SU-DHL-6 (cell line): ENCODE measurements at regions not wholly inside any gene's neighbourhood (a gene's known extent, or its start where the extent isn't known, plus 50 kb on each side); places are given as distances from the start of the nearest gene placed in this dataset.

Experiments
- H2AFZ ChIP-seq: fragments of 200-600 bp; sonication (generic); 2 replicates; pipeline ENCODE4 v1.6.1; 2014; ENCODE audit warnings: low read depth, mild to moderate bottlenecking, moderate library complexity, mixed read lengths, antibody characterized with exemption, low read length; ENCODE audit not compliant: severe bottlenecking
- H3F3A ChIP-seq: fragments of 200-600 bp; shearing (Covaris generic); 2 replicates; pipeline ENCODE4 v1.6.0; 2016; ENCODE audit warnings: antibody characterized with exemption, mild to moderate bottlenecking; ENCODE audit not compliant: insufficient read depth
- H3K27ac ChIP-seq: fragments of 200-600 bp; sonication (generic); 2 replicates; pipeline ENCODE4 v1.5.1; 2016; ENCODE audit warnings: low read depth, mild to moderate bottlenecking, low read length, moderate library complexity, mixed read lengths
- H3K27me3 ChIP-seq: fragments of 200-600 bp; sonication (generic), shearing (Covaris generic); 2 replicates; pipeline ENCODE4 v1.6.0; 2014; ENCODE audit warnings: mild to moderate bottlenecking, low read length
- H3K36me3 ChIP-seq: fragments of 200-600 bp; sonication (generic); 2 replicates; pipeline ENCODE4 v1.6.1; 2014; ENCODE audit warnings: mild to moderate bottlenecking, low read length, mixed read lengths
- H3K4me2 ChIP-seq: fragments of 300-600, 200-600 bp; shearing (Covaris generic), sonication (generic); 2 replicates; pipeline ENCODE4 v1.6.0; 2014; ENCODE audit warnings: low read length, low read depth, mild to moderate bottlenecking; ENCODE audit not compliant: poor library complexity, severe bottlenecking
- H3K4me3 ChIP-seq: fragments of 200-600 bp; sonication (generic); 2 replicates; pipeline ENCODE4 v1.5.1; 2014; ENCODE audit warnings: antibody characterized with exemption, low read length, mild to moderate bottlenecking, mixed read lengths; ENCODE audit not compliant: insufficient read depth, poor library complexity, severe bottlenecking
- H3K79me2 ChIP-seq: fragments of 200-600 bp; sonication (generic); 2 replicates; pipeline ENCODE4 v1.6.1; 2014; ENCODE audit warnings: mild to moderate bottlenecking, low read length, moderate library complexity; ENCODE audit not compliant: insufficient read depth
- H3K9ac ChIP-seq: fragments of 200-600 bp; sonication (generic); 2 replicates; pipeline ENCODE4 v1.7.0; 2014; ENCODE audit warnings: mild to moderate bottlenecking, low read length
- H3K9me2 ChIP-seq: fragments of 200-600 bp; sonication (generic); replicated peaks from 2 replicates; pipeline ENCODE4 v1.6.1; 2014; ENCODE audit warnings: low read length; ENCODE audit not compliant: insufficient read depth
- H3K9me3 ChIP-seq: fragments of 200-600 bp; sonication (generic); 2 replicates; pipeline ENCODE4 v1.6.1; 2014; ENCODE audit warnings: low read length, mixed read lengths; ENCODE audit not compliant: insufficient read depth
- H4K20me1 ChIP-seq: fragments of 200-600 bp; sonication (generic); 2 replicates; pipeline ENCODE4 v1.6.1; 2014; ENCODE audit warnings: low read depth, mild to moderate bottlenecking, antibody characterized with exemption, low read length, moderate library complexity, mixed read lengths
- EZH2phosphoT487 ChIP-seq: fragments of 200-600 bp; sonication (generic), shearing (Covaris generic); conservative IDR thresholded peaks from 2 replicates; pipeline ENCODE4 v1.6.1; 2018; ENCODE audit warnings: mild to moderate bottlenecking, antibody characterized with exemption, low read length, moderate library complexity, mixed read lengths
- TF ChIP-seq, protein P1 (sequence below): fragments of 200-600 bp; sonication (generic); IDR thresholded peaks from one replicate; pipeline ENCODE4 v1.5.1; 2017; ENCODE audit warnings: antibody characterized with exemption, mild to moderate bottlenecking, low read length, moderate library complexity; ENCODE audit not compliant: insufficient read depth, poor library complexity, severe bottlenecking

DNA sequence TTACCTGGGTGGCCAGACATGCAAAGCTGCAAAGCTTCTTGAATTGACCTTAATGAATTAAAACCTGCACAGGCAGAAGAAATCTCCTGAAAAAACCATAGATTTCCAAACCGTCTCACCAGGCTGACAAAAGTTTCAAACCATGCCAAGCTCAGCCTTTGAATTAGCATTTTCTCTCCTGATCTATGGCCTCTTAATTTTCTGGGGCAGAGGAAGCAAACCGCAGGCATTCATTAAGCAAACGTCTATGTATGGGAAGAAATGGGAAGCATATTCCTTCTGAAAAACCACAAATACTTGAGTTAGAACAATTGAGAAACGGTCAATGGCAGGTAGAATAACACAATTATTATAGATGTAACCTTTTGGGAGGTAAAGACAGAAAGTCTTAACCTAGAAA, 500.2 kb upstream of the NR2F2 start:
- H3K79me2 ChIP-seq: no peaks in the 10 kb centered on the region
- no peaks in the 10 kb centered on the region for H3K9me3 ChIP-seq
- no peaks in the 10 kb centered on the region for H3K27me3 ChIP-seq
- no peaks in the 10 kb centered on the region for H4K20me1 ChIP-seq
- H3K9ac ChIP-seq: no peak overlapping the region
- H3K36me3 ChIP-seq: no peaks in the 10 kb centered on the region
- no peak overlapping the region for H3K4me2 ChIP-seq
- H3F3A ChIP-seq: no peaks in the 10 kb centered on the region
- H3K27ac ChIP-seq: no peak overlapping the region
- H2AFZ ChIP-seq: no peak overlapping the region
- no peak overlapping the region for H3K4me3 ChIP-seq
- TF ChIP-seq, protein P1, sequence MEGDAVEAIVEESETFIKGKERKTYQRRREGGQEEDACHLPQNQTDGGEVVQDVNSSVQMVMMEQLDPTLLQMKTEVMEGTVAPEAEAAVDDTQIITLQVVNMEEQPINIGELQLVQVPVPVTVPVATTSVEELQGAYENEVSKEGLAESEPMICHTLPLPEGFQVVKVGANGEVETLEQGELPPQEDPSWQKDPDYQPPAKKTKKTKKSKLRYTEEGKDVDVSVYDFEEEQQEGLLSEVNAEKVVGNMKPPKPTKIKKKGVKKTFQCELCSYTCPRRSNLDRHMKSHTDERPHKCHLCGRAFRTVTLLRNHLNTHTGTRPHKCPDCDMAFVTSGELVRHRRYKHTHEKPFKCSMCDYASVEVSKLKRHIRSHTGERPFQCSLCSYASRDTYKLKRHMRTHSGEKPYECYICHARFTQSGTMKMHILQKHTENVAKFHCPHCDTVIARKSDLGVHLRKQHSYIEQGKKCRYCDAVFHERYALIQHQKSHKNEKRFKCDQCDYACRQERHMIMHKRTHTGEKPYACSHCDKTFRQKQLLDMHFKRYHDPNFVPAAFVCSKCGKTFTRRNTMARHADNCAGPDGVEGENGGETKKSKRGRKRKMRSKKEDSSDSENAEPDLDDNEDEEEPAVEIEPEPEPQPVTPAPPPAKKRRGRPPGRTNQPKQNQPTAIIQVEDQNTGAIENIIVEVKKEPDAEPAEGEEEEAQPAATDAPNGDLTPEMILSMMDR: no peak
- no peak for TF ChIP-seq EZH2phosphoT487
- H3K9me2 ChIP-seq: no peaks in the 10 kb centered on the region

DNA sequence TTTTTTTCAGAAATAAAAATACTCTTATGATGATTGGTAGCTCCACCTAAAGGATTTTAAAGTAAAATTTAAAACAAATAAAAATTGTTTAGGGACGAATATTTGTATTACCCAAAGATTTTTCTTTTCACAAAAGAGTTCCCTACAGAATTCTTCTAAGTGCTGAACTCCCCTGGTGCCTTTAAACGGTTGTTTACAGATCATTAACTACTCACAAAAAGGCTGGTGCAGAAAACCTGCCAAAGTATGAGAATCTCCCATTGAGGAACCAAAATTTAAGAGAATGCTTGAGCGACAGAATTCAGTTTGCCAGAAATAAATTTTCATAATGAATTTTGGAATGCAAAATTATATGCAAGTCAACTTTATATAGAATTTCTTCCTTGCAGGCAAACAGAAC, 497.8 kb upstream of the NR2F2 start:
- Histone ChIP-seq H3K9ac (no peak overlapping the region), H3K4me2 (no peak overlapping the region), H3K27ac (no peak overlapping the region), H3K4me3 (no peak overlapping the region), H3F3A (no peaks in the 10 kb centered on the region), H3K27me3 (no peaks in the 10 kb centered on the region), H2AFZ (no peak overlapping the region), H4K20me1 (no peaks in the 10 kb centered on the region), H3K9me3 (no peaks in the 10 kb centered on the region), H3K79me2 (no peaks in the 10 kb centered on the region), H3K36me3 (no peaks in the 10 kb centered on the region), H3K9me2 (no peaks in the 10 kb centered on the region)
- TF ChIP-seq, protein P1: no peak
- no peak for TF ChIP-seq EZH2phosphoT487

GRCh38 chr15:95834028-95834804, 496.3 kb upstream of the NR2F2 start:
- no peaks in the 10 kb centered on the region for H3K9me3 ChIP-seq
- no peaks in the 10 kb centered on the region for H3K27me3 ChIP-seq
- H3K9ac ChIP-seq: no peak overlapping the region
- H3K4me2 ChIP-seq: no peak overlapping the region
- H2AFZ ChIP-seq: no peak overlapping the region
- no peaks in the 10 kb centered on the region for H4K20me1 ChIP-seq
- no peak for TF ChIP-seq EZH2phosphoT487
- TF ChIP-seq, protein P1: no peak
- H3F3A ChIP-seq: no peaks in the 10 kb centered on the region
- no peak overlapping the region for H3K27ac ChIP-seq
- H3K36me3 ChIP-seq: no peaks in the 10 kb centered on the region
- H3K4me3 ChIP-seq: no peak overlapping the region
- H3K79me2 ChIP-seq: no peaks in the 10 kb centered on the region
- H3K9me2 ChIP-seq: no peaks in the 10 kb centered on the region
